Glomerular endothelial cell (primary cell): ENCODE measurements at regions not wholly inside any gene's neighbourhood (a gene's known extent, or its start where the extent isn't known, plus 50 kb on each side); places are given as distances from the start of the nearest gene placed in this dataset.
"Not testable (repeated sequence)": the region's sequence is repeated elsewhere in the genome, so short reads cannot be mapped to it uniquely, and the experiment has no call there.

ENCODE experiments used
- DNase-seq: peaks from one replicate; pipeline ENCODE4 v3.0.0-alpha.2; 2011; ENCODE audit warnings: low read depth, low spot score; ENCODE audit errors: extremely low read depth

DNA sequence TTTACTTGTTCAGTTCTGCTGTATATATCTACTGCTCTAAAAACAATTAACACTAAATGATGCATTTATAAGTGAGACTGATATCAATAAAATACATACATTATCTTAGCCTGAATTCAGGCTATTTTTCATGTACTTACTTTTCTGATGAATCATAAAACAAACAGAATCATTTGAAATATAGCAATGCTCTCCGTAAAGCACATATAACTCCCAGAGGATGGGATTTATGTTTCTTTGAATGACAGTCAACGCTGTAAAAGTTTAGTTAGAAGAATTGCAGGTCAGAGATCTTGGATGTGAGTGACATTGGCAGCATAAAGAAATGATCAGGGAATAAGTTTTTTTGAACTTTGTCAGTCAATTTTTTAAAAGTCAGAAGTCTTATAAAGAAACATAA is 740.2 kb upstream of the NOVA1 start:
- no peak for DNase-seq

DNA sequence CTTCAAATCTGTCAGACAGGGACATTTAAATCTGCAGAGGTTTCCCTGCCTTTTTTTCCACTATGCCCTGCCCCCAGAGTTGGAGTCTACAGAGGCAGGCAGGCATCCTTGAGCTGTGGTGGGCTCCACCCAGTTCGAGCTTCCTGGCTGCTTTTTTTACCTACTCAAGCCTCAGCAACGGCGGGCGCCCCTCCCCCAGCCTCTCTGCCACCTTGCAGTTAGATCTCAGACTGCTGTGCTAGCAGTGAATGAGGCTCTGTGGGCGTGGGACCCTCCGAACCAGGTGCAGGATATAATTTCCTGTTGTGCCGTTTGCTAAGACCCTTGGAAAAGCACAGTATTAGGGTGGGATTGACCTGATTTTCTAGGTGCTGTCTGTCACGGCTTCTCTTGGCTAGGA is 765.2 kb upstream of the NOVA1 start:
- DNase-seq, result not testable (repeated sequence)

DNA sequence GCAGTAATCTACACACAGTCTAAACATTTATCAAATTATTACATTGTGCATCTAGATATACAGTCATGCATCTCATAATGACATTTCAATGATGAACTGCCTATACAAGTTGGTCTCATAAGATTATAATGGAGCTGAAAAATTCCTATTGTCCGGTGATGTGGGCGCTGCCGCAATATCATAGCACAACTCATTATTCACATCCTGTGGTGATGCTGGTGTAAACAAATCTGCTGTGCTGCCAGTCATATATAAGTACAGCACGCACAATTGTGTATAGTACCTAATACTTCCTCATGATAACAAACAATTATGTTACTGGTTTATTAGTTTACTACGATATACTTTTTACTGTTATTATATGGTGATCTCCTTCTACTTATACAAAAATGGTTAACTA is 768.8 kb upstream of the NOVA1 start:
- peak; percentile 55 for DNase-seq

DNA sequence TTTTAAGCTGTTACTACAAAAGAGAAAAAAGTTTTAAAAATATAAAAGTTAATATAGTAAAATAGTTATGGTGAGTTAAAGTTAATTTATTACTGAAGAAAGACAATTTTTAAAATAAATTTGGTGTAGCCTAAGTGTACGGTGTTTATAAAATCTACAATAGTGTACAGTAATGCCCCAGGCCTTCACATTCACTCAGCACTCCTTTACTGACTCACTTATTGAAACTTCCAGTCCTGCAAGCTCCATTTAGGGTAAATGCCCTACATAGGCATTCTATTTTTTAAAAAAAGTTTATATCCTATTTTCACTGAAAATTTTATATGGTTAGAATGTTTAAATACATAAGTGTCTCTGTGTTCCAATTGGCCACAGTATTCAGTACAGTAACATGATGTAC is 769.5 kb upstream of the NOVA1 start:
- no peak for DNase-seq

DNA sequence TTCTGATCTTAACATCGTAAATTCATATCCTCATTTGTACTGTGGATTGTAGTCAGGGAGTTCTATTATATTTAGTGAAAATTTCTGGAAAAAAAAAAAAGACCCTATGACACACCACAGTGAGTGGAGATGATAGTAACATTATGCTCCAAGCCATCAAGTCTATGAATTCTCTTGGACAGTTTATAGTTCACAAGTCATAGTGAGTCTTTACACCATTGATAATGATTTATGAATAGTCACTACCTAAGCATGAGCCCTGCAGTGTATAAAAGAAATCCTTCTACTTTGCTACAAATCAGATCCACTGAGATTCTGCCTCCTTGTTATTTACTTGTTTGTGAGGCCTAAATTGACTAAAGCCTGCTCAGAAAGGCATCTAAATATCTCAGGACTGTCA is 772.2 kb upstream of the NOVA1 start:
- DNase-seq, result no peak

DNA sequence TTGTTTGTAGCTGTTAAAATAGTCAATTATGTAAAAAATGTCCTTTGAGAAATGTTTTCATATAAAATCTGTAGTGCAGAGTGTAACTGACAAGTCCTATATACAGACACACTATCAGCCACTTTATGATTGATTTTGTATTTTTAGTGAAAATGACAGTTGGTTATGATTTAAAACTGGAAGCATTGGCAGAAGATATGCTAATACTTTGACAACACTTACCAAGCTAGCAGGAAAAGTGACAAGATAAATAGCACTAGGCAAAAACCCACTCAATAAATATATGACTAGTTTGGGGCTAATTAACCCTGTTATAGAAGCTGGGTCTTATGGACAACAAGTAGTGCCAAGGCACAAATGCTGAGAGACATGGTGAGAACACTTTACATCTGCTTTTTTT is 772.9 kb upstream of the NOVA1 start:
- no peak for DNase-seq

DNA sequence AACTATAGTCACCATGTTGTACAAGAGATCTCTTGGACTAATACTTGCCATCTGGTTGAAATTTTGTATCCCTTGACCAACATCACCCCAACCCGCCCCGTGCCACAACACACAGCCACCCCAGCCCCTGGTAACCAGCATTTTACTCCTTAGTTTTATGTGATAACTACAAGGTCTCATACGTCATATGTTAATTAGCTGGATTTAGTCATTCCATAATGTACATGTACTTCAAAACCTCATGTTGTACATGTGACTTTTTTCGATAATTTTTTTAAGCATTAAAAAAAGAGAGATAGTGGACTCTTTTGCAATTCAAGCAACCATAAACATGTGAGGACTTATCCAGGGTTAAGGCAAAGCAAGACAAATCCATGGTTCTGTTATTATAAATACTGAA is 773.4 kb upstream of the NOVA1 start:
- DNase-seq, result no peak

DNA sequence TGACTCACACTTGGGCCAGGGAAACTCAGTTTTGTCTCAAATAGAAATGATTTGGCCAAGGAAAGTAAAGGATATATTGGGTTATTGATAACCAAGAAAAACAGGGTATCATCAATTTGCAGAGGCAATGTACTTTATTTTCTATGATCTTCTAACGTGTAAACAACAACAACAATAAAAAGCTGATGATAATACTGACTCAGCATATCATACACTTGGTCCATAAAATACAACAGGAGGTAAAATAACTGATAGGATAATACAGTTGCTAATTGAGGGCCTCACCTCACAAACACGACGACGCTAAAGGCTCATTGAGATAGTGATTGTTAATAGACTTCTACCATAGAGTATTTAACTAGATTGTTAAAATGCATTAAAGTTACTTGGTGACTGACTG is 774.0 kb upstream of the NOVA1 start:
- DNase-seq, result no peak

DNA sequence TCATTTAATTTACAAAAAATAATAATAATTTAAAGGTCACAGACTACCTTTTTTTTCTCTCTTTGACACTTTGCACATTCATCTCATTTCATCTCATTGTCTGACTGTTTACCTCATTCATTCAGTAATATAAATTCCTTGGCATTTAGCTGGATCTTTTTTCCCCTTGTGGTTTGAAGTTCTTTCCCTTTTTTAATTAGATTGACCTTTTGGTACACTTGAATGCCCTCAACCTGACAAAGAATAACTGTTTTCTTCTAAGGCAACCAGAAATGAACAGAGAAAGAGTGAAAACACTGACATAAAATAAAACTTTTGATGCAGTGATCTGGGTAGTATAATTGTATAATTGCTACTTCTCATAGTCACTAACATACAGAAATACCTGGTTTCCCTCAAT is 774.9 kb upstream of the NOVA1 start:
- DNase-seq, result no peak

DNA sequence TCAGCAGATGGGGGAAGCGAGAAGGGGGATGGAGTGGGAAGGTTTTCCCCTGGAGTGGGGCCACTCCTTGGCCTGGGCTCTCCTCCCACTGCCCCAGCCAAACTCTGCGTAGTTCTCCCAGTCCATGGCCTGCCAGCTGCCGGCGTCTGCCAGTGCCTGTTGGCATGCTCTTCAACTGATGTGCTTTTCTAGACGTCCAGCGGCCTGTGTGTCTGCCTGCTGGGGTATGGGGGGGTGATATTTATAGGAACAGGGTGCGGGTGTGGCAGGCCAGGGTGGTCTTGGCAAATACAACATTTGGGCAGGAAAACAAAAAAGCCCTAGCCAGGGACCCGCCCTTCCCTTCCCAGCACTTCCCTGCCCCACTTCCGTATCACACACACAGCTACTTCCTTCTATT is 786.3 kb upstream of the NOVA1 start:
- DNase-seq, result no peak

DNA sequence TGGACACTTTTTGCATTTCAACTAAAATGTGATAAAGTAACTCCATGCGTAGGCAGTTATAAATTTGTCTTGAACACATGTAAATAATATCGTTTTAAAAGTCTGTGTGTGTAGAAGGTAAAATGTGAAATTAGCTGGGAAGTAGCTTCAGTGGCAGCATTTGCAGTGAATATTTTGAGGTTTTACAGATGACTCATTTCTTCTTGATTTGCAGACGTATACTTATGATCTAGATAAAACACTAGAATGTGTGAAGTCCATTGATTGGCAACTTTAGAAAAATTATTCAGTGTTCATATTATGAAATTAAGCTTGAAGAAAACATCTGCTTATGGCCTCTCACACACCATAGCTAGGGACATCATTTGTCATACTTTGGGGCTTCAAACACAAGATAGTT is 788.6 kb upstream of the NOVA1 start:
- DNase-seq, result no peak

DNA sequence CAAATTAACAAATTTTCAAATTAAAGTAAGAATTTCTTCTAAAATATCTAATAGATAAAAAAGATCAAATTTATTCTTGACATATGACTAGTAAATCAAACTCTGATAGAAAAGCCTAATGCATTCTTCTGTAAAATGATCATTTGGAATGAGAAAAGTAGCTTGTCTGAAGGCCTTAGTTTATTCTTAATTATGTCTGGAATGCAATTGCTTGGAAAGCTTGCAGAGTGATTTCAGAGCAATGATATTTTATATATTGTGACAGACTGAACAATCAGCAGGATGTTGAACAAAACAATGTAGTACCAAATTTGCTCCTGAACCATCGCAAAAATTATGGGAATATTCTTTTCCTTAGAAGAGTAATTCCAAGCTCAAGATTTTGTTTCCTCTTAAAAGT is 789.6 kb upstream of the NOVA1 start:
- no peak for DNase-seq

DNA sequence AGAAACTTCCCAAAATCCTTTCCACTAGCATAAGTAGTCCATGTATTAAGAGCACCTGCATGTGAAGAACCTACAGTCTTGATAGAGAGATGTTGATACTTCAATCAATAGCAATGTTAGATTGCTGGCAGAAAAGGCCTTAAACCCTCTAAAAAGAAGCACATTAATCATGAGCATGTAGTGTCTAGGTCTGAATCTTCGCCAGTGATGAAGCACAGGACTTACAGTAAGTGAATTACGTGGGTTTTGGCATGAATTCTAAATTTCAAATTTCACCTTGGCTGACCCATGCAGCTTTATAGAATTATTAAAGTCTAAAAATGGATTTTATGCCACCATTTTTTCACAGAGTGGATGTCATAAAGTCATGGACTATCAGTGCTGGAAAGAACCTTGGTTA is 791.6 kb upstream of the NOVA1 start:
- DNase-seq, result no peak

DNA sequence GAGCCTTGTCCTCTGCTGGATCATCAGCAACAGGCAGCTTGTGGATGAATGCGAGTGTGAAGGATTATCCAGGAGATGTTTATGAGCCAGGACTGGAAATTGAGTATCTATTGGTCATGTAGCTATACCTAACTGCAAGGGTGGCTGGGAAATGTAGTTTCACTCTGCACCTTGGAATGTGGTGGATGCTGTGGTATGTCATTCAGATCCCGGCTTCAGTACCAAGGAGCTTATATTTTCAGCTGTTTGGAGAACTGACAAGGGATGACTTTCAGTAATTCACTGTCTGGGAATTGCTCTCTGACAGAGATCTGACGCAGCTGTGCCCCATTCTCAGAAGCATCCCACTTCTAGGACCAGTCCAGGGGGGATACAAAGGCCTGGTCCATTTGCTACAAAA is 792.3 kb upstream of the NOVA1 start:
- no peak for DNase-seq

DNA sequence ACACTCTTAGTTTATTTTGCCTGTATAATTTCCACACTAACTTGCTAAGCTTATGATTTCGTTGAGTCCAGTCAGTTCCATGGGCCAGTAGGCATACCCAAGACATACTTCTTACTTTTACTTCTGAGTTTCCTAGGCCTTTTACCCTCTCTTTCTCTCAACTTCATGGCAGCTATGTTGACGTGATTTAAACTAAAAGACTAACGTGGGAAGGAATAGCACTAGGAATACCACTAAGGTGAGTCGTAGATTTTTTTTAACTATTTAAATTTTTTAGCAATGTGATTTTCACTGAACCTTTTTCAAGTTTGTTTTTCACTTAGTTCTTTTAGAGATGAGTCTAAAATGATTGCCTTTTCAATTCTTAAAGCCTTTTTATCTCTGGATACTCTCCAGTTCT is 793.5 kb upstream of the NOVA1 start:
- DNase-seq, result no peak

DNA sequence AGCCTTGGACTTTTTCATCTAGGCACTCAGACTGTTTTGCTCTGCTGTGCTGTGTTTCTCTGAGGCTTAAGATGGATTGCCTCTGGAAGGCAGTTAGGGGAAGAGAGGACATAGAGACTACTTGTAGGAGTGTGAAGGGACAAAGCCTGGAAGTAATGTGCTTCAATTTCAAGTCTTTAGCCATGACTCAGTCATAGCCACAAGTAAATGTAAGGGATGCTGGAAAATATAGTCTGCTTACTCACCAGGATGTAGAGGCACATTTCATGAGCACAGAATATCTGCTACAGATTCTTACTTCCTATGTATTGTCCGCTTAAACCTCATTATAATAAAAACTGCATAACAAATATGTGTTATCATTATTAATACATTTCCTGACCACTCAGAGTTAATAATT is 794.3 kb upstream of the NOVA1 start:
- peak; percentile 68 for DNase-seq

DNA sequence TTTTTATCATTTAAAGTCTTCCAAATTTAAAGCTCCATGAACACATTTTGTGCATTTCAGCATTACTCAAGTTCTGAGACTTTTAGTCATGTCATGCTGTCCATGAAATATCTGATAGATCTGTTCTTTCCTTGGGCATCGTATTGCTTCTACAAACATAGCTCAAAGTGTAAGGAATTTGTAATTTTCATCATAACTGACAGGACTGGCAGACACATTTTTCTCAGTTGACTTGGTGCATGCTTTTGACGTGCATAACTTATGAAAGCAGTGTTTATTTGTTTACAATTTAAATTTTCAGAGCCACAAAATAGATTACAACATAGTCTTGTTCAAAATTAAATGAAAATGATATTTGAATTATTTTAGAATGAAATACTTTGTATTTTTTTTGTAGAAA is 812.1 kb upstream of the NOVA1 start:
- DNase-seq, result no peak

DNA sequence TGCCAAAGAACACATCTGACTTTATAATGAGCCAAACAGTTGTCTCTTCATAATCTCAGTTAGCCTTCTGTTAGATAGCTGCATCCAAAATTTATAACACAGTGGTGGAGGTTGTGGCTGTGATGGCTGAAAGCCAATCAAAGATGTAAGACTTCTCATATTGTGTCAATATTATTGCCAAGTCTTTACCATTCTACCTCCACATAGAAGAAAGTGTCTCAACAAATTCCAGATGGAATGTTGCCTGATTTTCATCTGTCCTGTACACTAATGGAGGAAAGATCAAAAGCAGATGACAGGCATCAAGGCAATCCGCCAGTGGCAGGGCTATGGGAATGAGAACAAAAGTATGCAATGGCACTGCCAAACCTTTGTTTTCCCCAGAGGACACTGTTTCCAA is 813.1 kb upstream of the NOVA1 start:
- no peak for DNase-seq

DNA sequence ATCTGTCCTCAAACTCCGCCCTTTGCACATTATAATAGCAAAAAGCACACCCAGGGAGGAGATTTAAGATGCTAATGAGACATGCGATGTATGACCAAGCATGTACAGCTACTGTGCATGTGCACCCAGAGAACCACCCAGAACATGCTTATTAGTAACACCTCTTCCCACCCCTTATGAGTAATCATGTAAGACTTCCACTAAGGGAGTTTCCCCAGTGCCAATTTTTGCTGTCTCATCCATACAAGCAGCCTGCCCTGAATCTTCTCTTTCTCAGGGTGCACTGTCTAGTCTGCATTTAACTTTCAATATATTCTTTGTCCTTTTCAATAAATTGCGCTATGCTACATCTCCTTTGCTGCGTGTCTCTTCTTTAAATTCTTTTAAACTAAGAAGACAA is 830.0 kb upstream of the NOVA1 start:
- DNase-seq, result no peak

DNA sequence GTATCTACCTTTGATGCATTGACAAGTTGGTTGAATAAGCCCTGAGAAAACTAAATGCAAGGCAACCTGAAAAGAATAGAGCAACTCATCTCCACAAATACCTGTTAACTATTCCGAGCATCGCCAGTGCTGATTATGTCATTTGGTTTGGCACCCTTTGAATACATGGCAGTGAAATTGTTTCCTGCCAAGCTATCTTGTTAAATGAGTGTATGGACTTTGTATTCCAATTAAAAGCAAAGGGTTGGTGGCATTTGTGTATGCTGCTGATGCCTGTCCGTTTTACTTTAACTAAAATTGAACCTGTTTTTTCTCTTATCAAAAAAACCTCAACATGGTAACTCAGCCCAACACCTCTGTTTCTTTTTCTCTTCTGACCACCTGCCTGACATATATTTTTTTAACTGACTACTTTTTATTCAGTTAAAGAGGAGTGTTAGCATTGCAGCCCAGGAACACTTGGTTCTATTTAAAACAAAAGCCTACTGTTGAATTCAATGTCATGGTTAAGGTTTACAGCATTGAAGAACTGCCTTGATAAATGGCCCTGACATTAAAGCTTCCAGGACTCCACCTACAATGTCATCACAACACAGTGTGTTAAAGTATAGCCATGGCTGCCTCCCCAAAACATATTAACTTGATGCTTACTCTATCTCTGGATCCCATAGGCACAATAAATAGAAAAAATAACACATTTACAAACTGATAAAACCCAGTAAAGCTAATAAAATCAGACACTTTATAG is 838.3 kb upstream of the NOVA1 start:
- no peak for DNase-seq

DNA sequence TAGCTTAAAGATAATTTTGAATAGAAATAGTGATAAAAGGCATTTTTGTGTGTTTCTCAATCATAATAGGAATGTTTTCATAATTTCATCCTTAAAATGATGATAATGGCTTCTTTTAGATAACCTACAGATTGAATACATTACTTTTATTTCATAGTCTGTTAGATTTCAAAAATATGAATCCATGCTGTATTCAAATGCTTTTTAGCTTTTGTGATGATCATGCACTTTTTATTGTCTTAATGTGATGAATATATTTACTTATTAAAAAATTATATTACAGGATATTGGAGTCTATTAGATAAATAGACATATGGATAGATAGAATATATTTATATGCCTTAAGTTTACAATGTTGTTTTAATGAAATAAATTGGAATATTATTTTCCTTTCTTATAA is 886.8 kb upstream of the NOVA1 start:
- no peak for DNase-seq

DNA sequence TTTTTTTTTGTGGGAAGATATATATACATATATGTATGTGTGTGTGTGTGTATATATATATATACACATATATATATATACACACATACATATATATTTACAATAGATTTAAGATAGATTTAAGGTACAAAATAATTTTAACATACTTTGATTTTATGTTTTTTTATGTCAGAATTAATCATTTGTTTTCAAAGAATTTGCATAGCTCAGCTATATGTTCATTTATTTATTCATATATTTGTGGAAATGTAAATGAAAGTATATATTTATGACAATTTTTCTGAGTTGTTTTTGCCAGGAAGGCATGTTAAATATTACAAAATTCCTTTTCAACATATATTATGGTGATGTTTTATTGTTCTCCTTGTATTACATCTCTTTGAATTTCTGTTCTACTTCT is 887.4 kb upstream of the NOVA1 start:
- no peak for DNase-seq

DNA sequence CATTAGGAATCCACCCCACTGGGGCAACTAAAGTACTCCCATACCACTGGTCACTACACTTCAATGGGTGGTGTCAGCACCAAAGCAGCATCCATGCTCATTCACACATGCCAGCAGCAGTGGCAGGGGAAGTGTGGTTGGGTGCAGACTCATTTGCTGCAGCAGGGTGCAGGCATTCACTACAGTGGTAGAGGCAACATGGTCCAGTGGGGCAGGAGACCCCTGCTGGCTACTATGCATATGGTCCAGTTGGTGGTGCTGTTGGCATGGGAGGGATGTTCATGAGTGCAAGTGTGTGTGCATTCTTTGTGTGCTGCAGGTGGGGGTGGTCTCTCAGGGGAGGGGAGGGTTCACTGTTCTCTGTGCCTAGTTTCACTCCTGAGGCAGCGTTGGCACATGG is 908.4 kb upstream of the NOVA1 start:
- no peak for DNase-seq
